HUES48 (cell line): ENCODE measurements at regions not wholly inside any gene's neighbourhood (a gene's known extent, or its start where the extent isn't known, plus 50 kb on each side); places are given as distances from the start of the nearest gene placed in this dataset.

Experiments
- H3K27ac ChIP-seq: one replicate; pipeline ENCODE4 v1.7.0; 2013; ENCODE audit warnings: low read depth, low read length, inconsistent platforms
- H3K27me3 ChIP-seq: 2 replicates; pipeline ENCODE4 v1.6.1; 2013; ENCODE audit warnings: mild to moderate bottlenecking, low read length; ENCODE audit not compliant: control insufficient read depth, insufficient read depth
- H3K36me3 ChIP-seq: 2 replicates; pipeline ENCODE4 v1.6.1; 2013; ENCODE audit warnings: low read length; ENCODE audit not compliant: control insufficient read depth, insufficient read depth
- H3K4me1 ChIP-seq: 2 replicates; pipeline ENCODE4 v1.6.1; 2013; ENCODE audit warnings: mild to moderate bottlenecking, low read length; ENCODE audit not compliant: control insufficient read depth, insufficient read depth
- H3K4me3 ChIP-seq: 2 replicates; pipeline ENCODE4 v1.5.1; 2013; ENCODE audit warnings: mild to moderate bottlenecking, low read depth, low read length
- H3K9ac ChIP-seq: 2 replicates; pipeline ENCODE4 v1.6.1; 2013; ENCODE audit warnings: mild to moderate bottlenecking, low read depth, low read length, moderate library complexity
- H3K9me3 ChIP-seq: 2 replicates; pipeline ENCODE4 v1.6.1; 2013; ENCODE audit warnings: low read length; ENCODE audit not compliant: control insufficient read depth, insufficient read depth

DNA sequence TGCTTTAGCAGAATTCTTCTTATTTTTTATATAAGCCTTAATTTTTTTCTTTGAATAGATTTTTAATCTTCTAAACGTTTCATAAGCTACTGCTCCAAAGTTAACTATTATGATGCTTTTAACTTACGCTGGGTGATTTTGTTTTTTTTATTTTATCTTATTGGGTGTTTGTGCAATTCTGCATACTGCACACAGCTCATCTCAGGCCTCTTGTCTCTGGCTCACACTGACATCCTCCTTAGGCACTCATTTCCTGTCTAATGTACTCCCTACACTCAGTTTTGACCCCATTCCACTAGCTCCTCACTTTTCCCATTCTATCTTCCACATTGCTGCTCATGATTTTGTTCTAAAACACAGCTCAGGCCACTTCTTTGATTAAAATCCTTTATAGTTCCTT, 111.9 kb upstream of the MAP9 start:
- Histone ChIP-seq H3K36me3 (no peaks in the 10 kb centered on the region), H3K9ac (no peak overlapping the region), H3K27me3 (no peaks in the 10 kb centered on the region)

DNA sequence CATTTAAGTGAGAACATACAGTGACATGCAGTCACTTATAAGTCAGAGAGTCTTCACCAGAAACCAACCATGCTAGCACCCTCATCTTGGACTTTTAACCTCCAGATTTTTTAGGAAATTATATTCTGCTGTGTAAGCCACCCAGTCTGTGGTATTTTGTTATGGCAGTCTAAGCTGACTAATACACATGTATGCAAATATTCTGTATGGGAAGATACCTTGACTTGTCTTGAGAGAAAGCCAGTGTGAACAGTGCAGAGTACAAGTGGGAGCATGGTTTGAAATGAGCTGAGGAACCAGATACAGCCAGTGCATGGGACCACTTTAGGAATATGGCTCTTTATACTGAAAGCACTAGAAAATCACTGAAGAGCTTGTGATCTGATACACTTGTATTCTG, 110.4 kb upstream of the MAP9 start:
- no peak overlapping the region for H3K9ac ChIP-seq
- H3K36me3 ChIP-seq = no peaks in the 10 kb centered on the region
- H3K27me3 ChIP-seq = no peaks in the 10 kb centered on the region
- H3K4me1 ChIP-seq = no peaks in the 10 kb centered on the region
- H3K9me3 ChIP-seq = no peaks in the 10 kb centered on the region
- no peak overlapping the region for H3K27ac ChIP-seq
- H3K4me3 ChIP-seq = no peak overlapping the region

More for the DNA sequence above, 111.9 kb upstream of the MAP9 start:
- H3K4me3 ChIP-seq = no peak overlapping the region
- no peaks in the 10 kb centered on the region for H3K9me3 ChIP-seq
- no peaks in the 10 kb centered on the region for H3K4me1 ChIP-seq
- H3K27ac ChIP-seq = no peak overlapping the region

DNA sequence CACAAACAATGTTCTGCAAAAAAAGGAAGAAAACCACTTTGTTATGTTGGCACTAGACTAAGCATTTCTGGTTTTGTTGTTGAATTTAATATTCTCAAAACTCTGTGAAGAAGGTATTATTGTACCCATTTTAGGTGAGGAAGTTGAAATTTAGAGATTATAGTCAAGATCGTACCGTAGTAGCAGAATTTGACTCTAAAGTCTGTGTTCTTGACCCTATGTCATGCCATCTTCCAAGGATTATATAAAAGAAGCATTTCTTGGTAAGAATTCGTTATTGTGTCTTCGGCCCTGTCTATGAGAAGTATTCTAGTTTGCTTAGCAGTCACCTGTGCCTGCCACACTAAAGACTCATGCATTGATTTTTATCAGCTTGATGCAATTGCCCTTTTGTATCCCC, 104.4 kb upstream of the MAP9 start:
- Histone ChIP-seq H3K4me3 (no peak overlapping the region), H3K36me3 (no peaks in the 10 kb centered on the region), H3K27ac (no peak overlapping the region), H3K9me3 (no peaks in the 10 kb centered on the region), H3K27me3 (no peaks in the 10 kb centered on the region), H3K4me1 (no peaks in the 10 kb centered on the region), H3K9ac (no peak overlapping the region)

DNA sequence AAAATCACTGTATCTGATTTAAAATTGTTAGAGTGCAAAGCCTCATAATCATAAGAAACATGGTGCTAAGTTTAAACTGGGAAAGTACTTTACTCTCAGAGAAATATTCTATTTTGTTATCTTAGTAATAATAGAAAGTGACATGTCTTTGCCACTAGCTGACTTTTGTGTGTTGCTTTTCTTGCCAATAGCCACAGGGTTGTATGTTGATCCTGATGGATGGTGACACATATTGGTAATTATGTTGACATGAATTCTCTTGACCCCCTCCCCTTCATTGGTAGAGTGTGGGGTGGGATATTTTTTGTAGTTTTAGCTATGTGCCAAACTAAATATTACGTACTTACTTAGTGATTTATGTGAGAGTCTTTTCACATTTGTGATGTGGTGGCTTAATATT, 103.1 kb upstream of the MAP9 start:
- no peak overlapping the region for H3K27ac ChIP-seq
- no peak overlapping the region for H3K9ac ChIP-seq
- no peaks in the 10 kb centered on the region for H3K36me3 ChIP-seq
- H3K9me3 ChIP-seq = no peaks in the 10 kb centered on the region
- no peaks in the 10 kb centered on the region for H3K27me3 ChIP-seq
- H3K4me1 ChIP-seq = no peaks in the 10 kb centered on the region
- H3K4me3 ChIP-seq = no peak overlapping the region

DNA sequence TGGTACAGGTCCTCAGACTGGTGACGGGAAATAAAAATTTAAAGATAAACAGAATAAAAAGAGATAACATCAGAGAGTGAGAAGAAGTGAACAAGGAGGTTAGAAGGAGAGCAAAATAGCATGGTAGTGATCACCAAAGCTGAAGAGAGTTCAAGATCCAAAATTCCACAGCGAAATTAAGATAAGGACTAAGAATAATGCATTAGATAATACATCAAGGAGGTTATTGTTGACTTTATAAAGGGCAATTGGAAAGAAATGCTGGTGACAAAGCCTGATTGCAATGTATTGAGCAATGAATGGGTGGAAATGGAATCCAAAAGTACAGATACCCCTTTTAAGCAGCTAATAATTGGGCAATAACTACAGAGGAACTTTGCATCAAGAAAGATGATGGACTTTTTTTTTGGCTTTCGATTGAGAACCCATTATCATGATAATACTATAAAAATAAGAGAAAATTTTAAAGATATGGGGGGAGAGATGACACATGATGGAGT, 101.6 kb upstream of the MAP9 start:
- no peaks in the 10 kb centered on the region for H3K36me3 ChIP-seq
- no peak overlapping the region for H3K9ac ChIP-seq
- H3K27ac ChIP-seq = no peak overlapping the region
- H3K9me3 ChIP-seq = no peaks in the 10 kb centered on the region
- H3K4me3 ChIP-seq = no peak overlapping the region
- no peaks in the 10 kb centered on the region for H3K27me3 ChIP-seq
- no peaks in the 10 kb centered on the region for H3K4me1 ChIP-seq

DNA sequence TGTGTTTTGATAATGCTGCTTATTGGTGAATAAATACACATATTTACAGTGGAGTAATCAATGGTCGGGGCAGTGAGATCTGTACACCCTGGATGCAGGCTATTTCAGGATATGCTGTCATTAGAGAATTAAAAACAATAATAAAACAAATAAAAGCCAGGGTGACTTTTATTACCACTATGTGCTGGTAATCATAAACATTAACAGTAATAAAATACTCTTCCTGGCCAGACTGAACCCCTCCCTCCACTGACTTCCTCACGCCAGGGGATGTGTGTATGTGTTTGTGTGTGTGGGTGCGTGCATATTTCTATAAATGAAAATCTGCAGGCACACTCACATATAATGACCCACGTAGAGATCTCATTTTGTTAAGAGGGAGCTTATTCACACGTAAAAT, 98.0 kb upstream of the MAP9 start:
- Histone ChIP-seq H3K9me3 (no peaks in the 10 kb centered on the region), H3K27ac (no peak overlapping the region), H3K36me3 (no peaks in the 10 kb centered on the region), H3K27me3 (no peaks in the 10 kb centered on the region), H3K4me1 (no peaks in the 10 kb centered on the region), H3K4me3 (no peak overlapping the region), H3K9ac (no peak overlapping the region)

DNA sequence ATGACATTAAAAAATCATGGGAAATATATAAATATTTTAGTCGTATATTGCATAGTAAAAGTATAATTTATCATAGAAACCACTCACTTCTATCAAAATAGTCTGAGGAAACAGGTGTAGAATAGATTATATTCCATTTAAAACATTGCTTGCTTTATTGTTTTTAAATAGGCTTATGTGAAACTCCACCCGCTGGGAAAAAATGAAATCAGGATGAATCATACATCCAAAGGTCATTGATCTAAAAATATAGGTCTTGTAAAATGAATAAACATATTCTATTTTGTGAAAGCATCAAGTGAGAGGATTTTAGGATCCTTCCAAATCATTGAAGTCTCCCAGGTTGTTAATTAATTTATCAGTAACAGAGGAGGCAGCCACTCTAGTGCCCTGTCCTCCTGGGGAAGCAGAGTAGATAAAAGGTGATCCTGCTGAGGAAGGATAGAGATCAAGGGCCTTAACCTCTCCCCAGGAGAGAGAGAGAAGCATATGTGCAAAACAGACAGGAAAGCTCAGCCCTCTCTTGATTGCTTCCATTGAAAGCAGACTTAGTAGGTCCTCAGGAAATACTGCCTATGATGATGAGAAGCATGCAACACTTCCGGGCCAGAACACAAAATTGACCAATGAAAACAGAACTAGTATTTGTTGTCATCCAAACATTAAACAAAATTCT, 96.8 kb upstream of the MAP9 start:
- Histone ChIP-seq H3K9ac (no peak overlapping the region), H3K36me3 (no peaks in the 10 kb centered on the region), H3K9me3 (no peaks in the 10 kb centered on the region), H3K27me3 (no peaks in the 10 kb centered on the region), H3K27ac (no peak overlapping the region), H3K4me1 (no peaks in the 10 kb centered on the region), H3K4me3 (no peak overlapping the region)

DNA sequence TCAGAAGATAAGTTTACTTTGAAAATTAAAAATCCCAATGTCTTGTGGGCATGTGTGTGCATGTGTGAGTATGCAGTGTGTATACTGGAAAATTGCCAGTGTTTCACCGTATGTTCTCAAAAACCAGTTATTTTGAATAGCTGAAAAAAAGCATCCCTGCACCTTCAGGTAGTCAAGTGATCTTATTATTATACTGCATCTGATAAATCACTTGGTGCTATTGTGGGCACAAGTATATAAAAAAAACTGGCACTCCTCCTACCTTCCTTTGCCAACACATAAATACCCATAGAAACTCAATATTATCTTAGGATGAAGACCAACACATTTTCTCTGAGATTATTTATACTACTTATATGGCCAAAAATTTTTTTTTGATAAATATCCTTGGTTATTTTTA, 91.5 kb upstream of the MAP9 start:
- no peaks in the 10 kb centered on the region for H3K9me3 ChIP-seq
- no peak overlapping the region for H3K27ac ChIP-seq
- 0 out of 2 replicates have a peak, but pooled peaks cover 3% of the 10 kb centered on the region for H3K4me1 ChIP-seq
- no peak overlapping the region for H3K9ac ChIP-seq
- H3K27me3 ChIP-seq = no peaks in the 10 kb centered on the region
- no peak overlapping the region for H3K4me3 ChIP-seq
- no peaks in the 10 kb centered on the region for H3K36me3 ChIP-seq

DNA sequence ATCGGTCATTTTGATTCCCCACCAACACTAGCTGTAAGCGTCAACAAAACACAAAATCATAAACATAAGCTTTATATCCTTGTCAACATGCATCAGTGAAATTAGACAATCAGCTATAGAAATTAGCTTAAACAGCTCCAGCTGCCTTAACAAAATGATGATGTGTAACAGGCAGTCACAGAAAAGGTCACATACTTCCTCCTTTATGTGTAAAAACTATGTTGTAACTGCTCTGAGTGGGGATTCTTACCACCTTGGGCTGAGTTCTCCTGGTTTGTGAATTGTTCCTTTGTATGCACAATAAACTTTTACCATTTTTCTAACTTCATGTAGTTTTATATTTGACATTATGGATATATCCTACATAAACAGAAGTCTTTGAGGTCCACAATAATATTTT, 73.9 kb upstream of the MAP9 start:
- Histone ChIP-seq H3K36me3 (no peaks in the 10 kb centered on the region), H3K27me3 (no peaks in the 10 kb centered on the region), H3K27ac (no peak overlapping the region), H3K9ac (no peak overlapping the region), H3K4me3 (no peak overlapping the region), H3K4me1 (0 out of 2 replicates have a peak, but pooled peaks cover 3% of the 10 kb centered on the region), H3K9me3 (no peaks in the 10 kb centered on the region)

DNA sequence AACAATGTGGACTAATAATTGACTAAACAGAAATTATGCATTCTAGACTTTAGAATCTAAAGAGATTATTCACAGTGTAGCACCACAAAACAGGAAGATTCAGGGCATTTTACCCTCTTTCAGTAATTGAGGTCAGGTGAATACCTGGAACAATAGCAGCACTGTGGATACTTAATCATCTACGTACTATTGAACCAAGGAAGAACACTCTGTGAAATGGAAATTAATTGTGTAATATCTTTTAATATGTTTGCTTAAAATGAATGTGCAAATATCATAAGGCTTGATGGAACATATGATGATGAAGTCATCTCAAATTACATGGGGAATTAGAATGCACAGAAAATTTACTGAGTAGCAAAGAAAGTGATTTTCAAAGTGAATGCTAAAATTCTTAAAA, 68.5 kb upstream of the MAP9 start:
- Histone ChIP-seq H3K9me3 (no peaks in the 10 kb centered on the region), H3K4me3 (no peak overlapping the region), H3K4me1 (0 out of 2 replicates have a peak, but pooled peaks cover 3% of the 10 kb centered on the region), H3K36me3 (no peaks in the 10 kb centered on the region), H3K27ac (no peak overlapping the region), H3K9ac (no peak overlapping the region), H3K27me3 (peaks cover 13% of the 10 kb centered on the region)

DNA sequence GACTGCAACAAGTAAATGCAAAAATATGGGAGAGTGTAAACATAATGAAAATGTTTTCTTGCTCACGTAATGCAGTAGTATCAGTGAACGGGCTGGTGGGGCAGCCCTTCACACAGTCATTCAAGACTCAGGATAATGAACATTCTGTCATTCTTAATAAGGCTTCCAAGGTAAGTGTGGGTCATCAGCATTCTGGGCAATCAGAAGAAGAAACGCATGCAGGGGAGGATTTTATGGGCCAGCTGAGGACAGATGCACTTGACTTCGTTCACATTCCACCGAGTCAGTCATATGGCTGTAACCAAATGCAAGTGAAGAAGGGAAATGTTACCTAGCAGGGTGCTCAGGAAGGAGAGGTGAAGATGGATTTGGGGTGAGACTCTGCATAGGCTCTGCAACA, 68.0 kb upstream of the MAP9 start:
- peaks cover 13% of the 10 kb centered on the region for H3K27me3 ChIP-seq
- no peak overlapping the region for H3K27ac ChIP-seq
- 0 out of 2 replicates have a peak, but pooled peaks cover 3% of the 10 kb centered on the region for H3K4me1 ChIP-seq
- no peaks in the 10 kb centered on the region for H3K9me3 ChIP-seq
- H3K4me3 ChIP-seq = no peak overlapping the region
- no peak overlapping the region for H3K9ac ChIP-seq
- H3K36me3 ChIP-seq = no peaks in the 10 kb centered on the region
